ENCODE measurements at regions not wholly inside any gene's neighbourhood (a gene's known extent, or its start where the extent isn't known, plus 50 kb on each side); places are given as distances from the start of the nearest gene placed in this dataset.
"Not testable (repeated sequence)": the region's sequence is repeated elsewhere in the genome, so short reads cannot be mapped to it uniquely, and the experiment has no call there.

DNA sequence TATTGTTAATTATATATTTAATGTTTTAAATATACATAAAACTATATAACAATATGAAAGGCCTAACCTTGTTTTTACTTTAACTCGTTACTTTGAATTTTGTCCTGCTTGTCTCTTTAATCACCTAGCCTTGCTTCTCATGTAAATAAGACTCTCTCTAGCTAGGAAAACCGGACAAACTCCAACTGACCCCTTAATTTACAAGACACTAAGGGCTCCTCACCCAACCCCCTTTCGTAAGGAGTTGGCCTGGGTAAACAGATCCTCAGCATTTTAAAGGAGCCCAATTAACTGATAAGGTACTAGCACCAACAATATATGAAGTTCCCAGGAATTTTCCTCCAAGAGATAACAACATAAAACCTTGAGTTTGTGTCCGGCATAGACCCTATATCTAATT lies 1246.9 kb downstream of the JRKL start:
- DNase-seq (ENCODE audit: low read depth), result not testable (repeated sequence)

DNA sequence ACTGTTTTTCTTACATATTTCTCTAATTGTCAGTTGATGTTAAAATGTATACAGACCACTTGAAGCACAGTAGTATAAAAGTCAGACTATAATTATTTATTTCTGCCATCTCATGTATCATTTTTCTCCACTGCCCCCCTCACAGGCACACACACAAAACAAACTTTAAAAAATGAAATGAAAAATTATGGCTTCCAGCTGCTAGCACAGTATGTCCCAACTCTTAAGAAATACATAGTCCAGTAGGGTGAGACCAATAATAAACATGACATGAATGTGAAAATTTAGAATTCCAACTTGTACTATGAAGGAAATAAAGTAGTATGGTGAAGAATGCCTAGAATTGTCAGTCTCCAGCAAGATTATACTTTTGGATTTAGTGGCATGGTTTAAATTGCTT lies 1247.9 kb downstream of the JRKL start:
- DNase-seq (ENCODE audit: low read depth), result no peak

DNA sequence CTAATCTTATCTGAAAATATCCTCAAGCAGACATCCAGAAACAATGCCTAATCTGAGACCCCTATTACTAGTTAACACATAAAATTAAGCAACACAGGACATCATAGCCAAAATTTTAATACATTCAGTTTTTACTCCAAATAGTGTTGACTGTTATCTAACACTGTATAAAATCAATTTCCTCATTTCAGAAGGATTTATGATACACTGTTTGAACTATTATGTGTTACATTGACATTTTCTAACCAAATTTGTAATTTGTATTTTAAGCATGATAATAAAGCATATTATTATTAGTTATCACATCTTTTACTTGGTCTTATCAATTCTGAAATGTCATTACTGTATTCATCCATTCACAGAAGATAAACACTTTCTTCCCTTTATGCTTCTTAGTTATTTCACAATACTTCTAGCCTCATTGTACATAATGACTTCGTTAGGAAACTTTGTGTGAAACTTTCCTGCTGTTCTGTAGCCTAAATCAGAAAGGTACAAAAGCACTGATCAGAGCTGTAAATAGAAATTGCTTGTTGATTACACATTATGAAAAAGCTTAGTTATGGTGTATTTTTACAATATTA lies 1248.9 kb downstream of the JRKL start:
- no peak for DNase-seq (ENCODE audit: low read depth)

GRCh38 chr11:97641988-97642387 lies 1252.2 kb downstream of the JRKL start:
- DNase-seq (ENCODE audit: low read depth), result no peak

DNA sequence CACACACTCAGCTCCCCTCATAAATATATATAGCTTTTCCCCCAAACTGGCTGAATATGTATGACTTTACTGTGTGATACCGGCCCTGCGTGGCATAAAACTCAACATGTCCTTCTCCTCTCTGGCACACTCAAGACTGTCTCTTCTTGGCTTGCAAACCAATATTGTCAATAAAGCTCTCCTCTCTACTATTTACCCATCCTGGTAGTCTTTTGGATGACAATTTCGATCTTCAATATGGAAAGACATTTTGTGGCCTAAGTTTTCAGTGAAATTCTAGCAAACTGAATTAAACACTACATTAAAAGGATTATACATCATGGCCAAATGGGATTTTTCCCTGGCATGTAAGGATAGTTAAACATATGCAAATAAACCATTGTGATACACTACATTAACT lies 1255.9 kb downstream of the JRKL start:
- DNase-seq (ENCODE audit: low read depth), result no peak

DNA sequence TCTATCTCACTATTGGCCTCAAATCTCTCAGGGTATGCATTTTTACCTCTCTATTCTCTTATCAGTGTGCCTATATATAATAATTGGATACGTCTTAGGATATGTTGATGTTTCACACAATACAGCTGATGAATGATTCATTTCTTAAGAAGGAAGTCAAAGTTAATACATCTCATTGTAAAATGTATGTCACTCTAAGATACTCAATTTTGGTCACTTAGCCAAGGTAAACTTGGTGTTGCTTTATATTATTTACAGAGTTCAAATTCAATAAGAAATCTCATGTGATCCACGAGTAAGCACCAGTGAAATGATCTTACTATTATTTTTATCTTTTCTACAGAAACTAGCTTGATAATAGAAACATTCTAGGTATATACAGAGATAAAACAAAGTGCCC lies 1266.5 kb downstream of the JRKL start:
- no peak for DNase-seq (ENCODE audit: low read depth)

DNA sequence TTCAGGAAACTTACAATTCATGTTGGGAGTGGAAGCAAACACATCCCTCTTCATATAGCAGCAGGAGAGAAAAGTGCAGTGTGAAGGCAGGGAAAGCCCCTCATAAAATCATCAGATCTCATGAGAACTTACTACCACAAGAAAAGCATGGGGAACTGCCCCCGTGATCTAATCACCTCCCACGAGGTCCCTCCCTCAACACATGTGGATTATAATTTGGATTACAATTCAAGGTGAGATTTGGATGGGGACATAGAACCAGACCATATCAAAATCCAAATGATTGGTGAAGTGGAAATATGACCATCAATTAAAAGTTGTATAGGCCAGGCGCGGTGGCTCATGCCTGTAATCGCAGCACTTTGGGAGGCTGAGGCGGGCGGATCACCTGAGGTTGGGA lies 1268.0 kb downstream of the JRKL start:
- no peak for DNase-seq (ENCODE audit: low read depth)

GRCh38 chr11:97667057-97667456 lies 1277.2 kb downstream of the JRKL start:
- DNase-seq (ENCODE audit: low read depth), result no peak

GRCh38 chr11:97683733-97684132 lies 1293.9 kb downstream of the JRKL start:
- no peak for DNase-seq (ENCODE audit: low read depth)

DNA sequence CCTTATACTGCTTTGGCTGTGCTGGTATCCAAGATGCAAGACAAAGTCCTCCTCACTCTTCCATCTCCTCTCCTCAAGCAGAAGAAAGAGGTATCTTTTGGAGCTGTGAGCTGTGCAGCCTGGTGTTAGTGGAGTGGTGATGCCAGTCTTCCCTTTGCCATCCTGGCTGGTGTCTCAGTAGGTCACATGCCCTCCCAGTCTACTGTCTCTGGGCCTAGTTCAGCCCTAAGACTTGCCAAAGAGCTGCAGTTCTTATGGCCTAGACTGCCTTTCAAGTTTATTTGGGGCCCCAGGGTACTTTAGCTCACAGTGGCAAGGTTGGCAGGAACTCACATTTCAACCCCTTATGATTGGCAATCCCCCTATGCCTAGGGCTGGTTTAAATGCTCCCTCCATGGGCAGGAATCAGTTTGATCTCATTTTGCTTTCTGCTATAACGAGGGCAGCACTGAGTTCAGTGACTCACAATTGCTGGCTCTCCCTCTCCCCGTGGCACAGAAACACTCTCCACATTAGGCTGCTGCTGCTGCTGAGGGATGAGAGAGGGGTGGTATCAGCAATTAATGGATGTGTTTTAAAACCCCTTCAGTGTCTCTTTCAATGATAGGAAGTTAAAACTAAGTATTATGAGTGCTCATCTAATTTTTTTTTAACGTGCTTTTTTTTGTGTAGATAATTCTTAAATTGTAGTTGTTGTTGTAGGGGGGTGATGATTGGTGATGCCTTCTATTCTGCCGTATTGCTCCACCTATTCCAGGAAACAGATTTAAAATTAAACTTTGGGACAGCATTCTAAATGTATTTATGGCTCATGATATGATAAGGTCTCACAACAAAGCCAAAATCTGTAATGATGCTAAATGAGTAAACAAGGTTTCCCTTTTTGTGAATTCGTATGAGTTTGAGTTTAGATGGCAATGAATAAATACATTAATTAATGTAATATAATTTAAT lies 1295.0 kb downstream of the JRKL start:
- DNase-seq (ENCODE audit: low read depth), result no peak

GRCh38 chr11:97685695-97686094 lies 1295.9 kb downstream of the JRKL start:
- DNase-seq (ENCODE audit: low read depth), result no peak

DNA sequence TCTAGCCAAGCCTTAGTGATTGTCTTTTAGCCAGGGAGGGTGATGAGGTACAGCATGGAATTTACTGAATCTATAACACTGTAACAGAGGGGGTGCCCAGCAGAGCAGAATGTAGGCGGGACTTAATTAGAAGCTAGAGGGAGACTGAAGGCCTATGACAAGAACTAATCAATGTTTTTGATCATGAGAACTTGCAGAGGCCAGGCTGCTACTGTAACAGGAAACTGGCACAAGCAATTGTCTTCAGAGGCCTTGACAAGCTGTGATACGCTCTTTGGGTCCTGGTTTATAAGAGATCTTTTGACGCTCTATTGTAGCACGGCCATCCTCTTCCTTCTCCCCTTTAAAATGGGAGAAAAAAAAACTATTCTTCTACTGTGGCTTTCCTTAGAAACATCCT lies 1297.3 kb downstream of the JRKL start:
- no peak for DNase-seq (ENCODE audit: low read depth)

DNA sequence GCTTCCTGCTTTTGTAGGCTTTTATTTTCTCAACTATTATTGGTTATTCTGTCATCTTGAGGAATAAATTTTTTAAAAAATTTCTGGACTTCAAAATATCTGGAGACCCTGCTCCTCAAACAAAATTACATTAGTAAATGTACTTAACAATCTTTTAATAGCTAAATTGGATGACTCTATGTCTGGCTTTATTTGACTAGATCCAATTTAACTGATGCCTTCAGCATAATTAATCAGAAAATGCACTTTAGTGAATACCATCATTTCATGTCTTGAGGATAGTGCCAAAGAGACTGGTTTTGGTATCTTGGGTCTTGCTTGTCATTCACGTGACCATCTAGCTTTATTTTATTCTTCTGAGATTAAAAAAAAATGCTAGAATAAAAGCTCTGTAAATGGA lies 1301.2 kb downstream of the JRKL start:
- no peak for DNase-seq (ENCODE audit: low read depth)

DNA sequence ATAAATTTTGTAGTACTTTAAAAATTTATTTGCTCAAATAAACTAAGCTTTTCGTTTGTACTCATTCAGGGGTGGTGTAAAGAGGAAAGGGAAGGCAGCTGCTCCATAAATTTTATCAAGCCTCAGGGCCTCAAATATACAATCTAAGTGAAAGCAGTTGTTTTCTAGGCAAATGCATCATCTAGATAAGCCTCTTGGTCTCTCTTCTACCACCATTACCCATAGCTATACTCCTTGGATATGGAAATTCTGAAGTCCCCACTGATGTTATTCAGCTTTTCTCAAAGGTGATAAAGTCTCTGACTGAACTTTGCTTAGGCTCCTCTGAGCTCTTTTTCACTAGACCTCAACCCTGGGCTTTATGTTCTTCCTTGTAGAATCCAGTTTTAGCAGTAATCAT lies 1313.1 kb downstream of the JRKL start:
- no peak for DNase-seq (ENCODE audit: low read depth)

GRCh38 chr11:97703851-97704250 lies 1314.0 kb downstream of the JRKL start:
- DNase-seq (ENCODE audit: low read depth), result no peak

GRCh38 chr11:97705441-97705840 lies 1315.3 kb upstream of the CNTN5 start:
- not testable (repeated sequence) for DNase-seq (ENCODE audit: low read depth)

DNA sequence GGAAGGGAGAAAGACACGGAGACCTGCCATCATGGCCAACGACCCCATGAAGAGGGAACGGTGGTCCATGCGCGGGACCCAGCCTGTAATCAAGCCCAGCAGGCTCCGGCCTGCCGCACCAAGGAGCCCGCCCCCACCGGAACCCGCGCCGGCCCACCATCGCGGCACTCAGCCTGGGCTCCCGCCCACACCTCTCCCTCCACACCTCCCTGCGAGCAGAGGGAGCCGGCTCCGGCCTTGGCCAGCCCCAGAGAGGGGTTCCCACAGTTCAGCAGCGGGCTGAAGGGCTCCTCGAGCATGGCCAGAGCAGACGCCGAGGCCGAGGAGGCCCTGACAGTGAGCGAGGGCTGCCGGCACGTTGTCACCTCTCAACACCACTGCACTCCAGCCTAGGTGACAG lies 1302.8 kb upstream of the CNTN5 start:
- DNase-seq (ENCODE audit: low read depth), result no peak

GRCh38 chr11:97722065-97722464 lies 1298.7 kb upstream of the CNTN5 start:
- peak; percentile 50 for DNase-seq (ENCODE audit: low read depth)

DNA sequence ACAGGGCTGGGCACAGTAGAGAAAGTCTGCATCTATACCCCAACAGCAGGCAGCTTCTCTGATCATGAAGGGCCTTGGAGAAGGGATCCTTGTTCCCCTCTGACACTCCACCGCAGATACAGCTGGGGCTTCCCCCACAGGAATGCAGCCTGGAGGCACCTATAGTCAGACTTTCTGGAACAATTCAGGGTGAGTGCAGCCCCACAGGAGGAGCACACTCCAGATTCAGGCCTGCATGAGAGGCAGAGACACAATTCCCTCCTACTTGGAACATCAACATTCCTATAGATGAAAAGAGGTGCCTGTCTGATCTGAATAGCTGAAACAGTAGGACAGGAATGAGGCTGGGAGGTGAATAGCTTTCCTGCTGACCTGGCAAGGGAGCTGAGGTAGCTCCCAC lies 1298.0 kb upstream of the CNTN5 start:
- no peak for DNase-seq (ENCODE audit: low read depth)

- DNase-seq (ENCODE audit: low read depth), result no peak
These were observed 1291.0 kb upstream of the CNTN5 start for GRCh38 chr11:97729546-97730272.

- DNase-seq (ENCODE audit: low read depth), result no peak
These were observed 1288.6 kb upstream of the CNTN5 start for GRCh38 chr11:97732011-97732632.

GRCh38 chr11:97738751-97739150 lies 1282.0 kb upstream of the CNTN5 start:
- no peak for DNase-seq (ENCODE audit: low read depth)

Measured in myocyte (in vitro differentiated cells).